H9 (cell line): ENCODE measurements at regions not wholly inside any gene's neighbourhood (a gene's known extent, or its start where the extent isn't known, plus 50 kb on each side); places are given as distances from the start of the nearest gene placed in this dataset.
"Not testable (repeated sequence)": the region's sequence is repeated elsewhere in the genome, so short reads cannot be mapped to it uniquely, and the experiment has no call there.

Experiments
- DNase-seq: peaks from one replicate; pipeline ENCODE4 v3.0.0-alpha.2; 2017
- H2AFZ ChIP-seq: one replicate; pipeline ENCODE4 v1.6.1; 2013; ENCODE audit warnings: mild to moderate bottlenecking, low read length, control low read depth, moderate library complexity
- H2AK5ac ChIP-seq: 2 replicates; pipeline ENCODE4 v1.6.1; 2013; ENCODE audit warnings: low read length, control low read depth, mixed read lengths; ENCODE audit not compliant: insufficient read length
- H2BK120ac ChIP-seq: one replicate; pipeline ENCODE4 v1.6.1; 2013; ENCODE audit warnings: low read depth, mild to moderate bottlenecking, low read length, control low read depth, inconsistent platforms; ENCODE audit not compliant: poor library complexity, severe bottlenecking
- H2BK12ac ChIP-seq: 2 replicates; pipeline ENCODE4 v1.6.1; 2013; ENCODE audit warnings: low read length, control low read depth, mixed read lengths, low read depth; ENCODE audit not compliant: insufficient read length
- H2BK15ac ChIP-seq: 2 replicates; pipeline ENCODE4 v1.6.1; 2013; ENCODE audit warnings: low read depth, low read length, control low read depth
- H2BK20ac ChIP-seq: one replicate; pipeline ENCODE4 v1.6.1; 2013; ENCODE audit warnings: low read depth, mild to moderate bottlenecking, low read length, control low read depth, inconsistent platforms; ENCODE audit not compliant: poor library complexity, severe bottlenecking
- H2BK5ac ChIP-seq: 2 replicates; pipeline ENCODE4 v1.6.1; 2013; ENCODE audit warnings: low read length, control low read depth, mixed read lengths; ENCODE audit not compliant: insufficient read length
- H3K14ac ChIP-seq: 2 replicates; pipeline ENCODE4 v1.6.1; 2013; ENCODE audit warnings: low read length, control low read depth; ENCODE audit not compliant: insufficient read depth
- H3K18ac ChIP-seq: 2 replicates; pipeline ENCODE4 v1.6.1; 2013; ENCODE audit warnings: low read depth, mild to moderate bottlenecking, mixed read lengths, low read length, control low read depth; ENCODE audit not compliant: insufficient read length
- H3K23ac ChIP-seq: 2 replicates; pipeline ENCODE4 v1.6.1; 2013; ENCODE audit warnings: low read length, control low read depth, mixed read lengths, low read depth; ENCODE audit not compliant: insufficient read length
- H3K23me2 ChIP-seq: 2 replicates; pipeline ENCODE4 v1.6.1; 2013; ENCODE audit warnings: low read depth, mild to moderate bottlenecking, mixed read lengths, low read length, control low read depth; ENCODE audit not compliant: insufficient read length, poor library complexity, severe bottlenecking
- H3K27ac ChIP-seq: 2 replicates; pipeline ENCODE4 v1.5.1; 2013; ENCODE audit warnings: low read length, control low read depth, mixed read lengths, low read depth; ENCODE audit not compliant: insufficient read length
- H3K27me3 ChIP-seq: 2 replicates; pipeline ENCODE4 v1.6.1; 2013; ENCODE audit warnings: low read length, control low read depth, inconsistent platforms; ENCODE audit not compliant: insufficient read depth
- H3K4ac ChIP-seq: 2 replicates; pipeline ENCODE4 v1.6.1; 2013; ENCODE audit warnings: low read depth, mild to moderate bottlenecking, control low read depth, inconsistent platforms, low read length, moderate library complexity
- H3K4me1 ChIP-seq: 2 replicates; pipeline ENCODE4 v1.6.1; 2013; ENCODE audit warnings: low read length, control low read depth, inconsistent platforms; ENCODE audit not compliant: insufficient read depth
- H3K4me2 ChIP-seq: 2 replicates; pipeline ENCODE4 v1.6.1; 2013; ENCODE audit warnings: low read length, control low read depth, mixed read lengths; ENCODE audit not compliant: insufficient read length, insufficient read depth
- H3K56ac ChIP-seq: 2 replicates; pipeline ENCODE4 v1.6.1; 2013; ENCODE audit warnings: low read depth, mild to moderate bottlenecking, mixed read lengths, low read length, control low read depth; ENCODE audit not compliant: insufficient read length
- H3K79me1 ChIP-seq: 2 replicates; pipeline ENCODE4 v1.6.1; 2013; ENCODE audit warnings: low read depth, mild to moderate bottlenecking, moderate library complexity, low read length, control low read depth, inconsistent platforms; ENCODE audit not compliant: insufficient read depth, poor library complexity, severe bottlenecking
- H3K79me2 ChIP-seq: 2 replicates; pipeline ENCODE4 v1.6.1; 2013; ENCODE audit warnings: low read length, control low read depth, inconsistent platforms; ENCODE audit not compliant: insufficient read depth
- H3K9ac ChIP-seq: 2 replicates; pipeline ENCODE4 v1.6.1; 2013; ENCODE audit warnings: low read length, control low read depth, mixed read lengths; ENCODE audit not compliant: insufficient read length; ENCODE audit errors: extremely low read depth
- H3K9me3 ChIP-seq: one replicate; pipeline ENCODE4 v1.6.1; 2013; ENCODE audit warnings: low read depth, low read length, inconsistent platforms; ENCODE audit not compliant: control insufficient read depth
- H3T11ph ChIP-seq: one replicate; pipeline ENCODE4 v1.6.1; 2013; ENCODE audit warnings: mild to moderate bottlenecking, low read length, control low read depth, inconsistent platforms
- H4K20me1 ChIP-seq: one replicate; pipeline ENCODE4 v1.6.1; 2013; ENCODE audit not compliant: control insufficient read depth, insufficient read length, insufficient read depth
- H4K5ac ChIP-seq: 2 replicates; pipeline ENCODE4 v1.6.1; 2013; ENCODE audit warnings: low read depth, mild to moderate bottlenecking, mixed read lengths, low read length, control low read depth; ENCODE audit not compliant: insufficient read length
- H4K8ac ChIP-seq: replicated peaks from 2 replicates; pipeline ENCODE4 v1.6.1; 2013; ENCODE audit warnings: low read length, control low read depth, mixed read lengths, low read depth; ENCODE audit not compliant: insufficient read length
- H4K91ac ChIP-seq: 2 replicates; pipeline ENCODE4 v1.6.1; 2013; ENCODE audit warnings: low read depth, mild to moderate bottlenecking, moderate library complexity, mixed read lengths, low read length, control low read depth; ENCODE audit not compliant: insufficient read length
- H3K27ac Mint-ChIP-seq, 3 experiments: 2 replicates in 2 of 3; 3 replicates in 1 of 3; pipeline ENCODE4 v1.8.0; 2020 to 2021; ENCODE audit warnings: mixed read lengths in 3 of 3, mild to moderate bottlenecking in 1 of 3, moderate library complexity in 1 of 3
- H3K27me3 Mint-ChIP-seq: 2 replicates; pipeline ENCODE4 v1.8.0; 2021; ENCODE audit warnings: low read depth, mild to moderate bottlenecking, moderate library complexity, mixed read lengths
- H3K36me3 Mint-ChIP-seq, 3 experiments: 2 replicates in 2 of 3; 3 replicates in 1 of 3; pipeline ENCODE4 v1.8.0; 2020 to 2021; ENCODE audit warnings: low read depth in 3 of 3, mixed read lengths in 3 of 3; ENCODE audit not compliant: insufficient read depth in 1 of 3
- H3K4me1 Mint-ChIP-seq, 2 experiments: 2 replicates each; pipeline ENCODE4 v1.8.0; 2020; ENCODE audit warnings: mixed read lengths in 2 of 2
- H3K4me3 Mint-ChIP-seq, 2 experiments: 2 replicates in 1 of 2; 3 replicates in 1 of 2; pipeline ENCODE4 v1.8.0; 2020 to 2021; ENCODE audit warnings: mild to moderate bottlenecking in 2 of 2, mixed read lengths in 2 of 2, moderate library complexity in 1 of 2
- H3K9me3 Mint-ChIP-seq, 2 experiments: 2 replicates in 1 of 2; 3 replicates in 1 of 2; pipeline ENCODE4 v1.8.0; 2020; ENCODE audit warnings: mild to moderate bottlenecking in 2 of 2, mixed read lengths in 2 of 2, moderate library complexity in 1 of 2
- WGBS: extraction: QIAGEN DNeasy Blood & Tissue Kit; methylation state at CpG from one replicate; pipeline ENCODE4 v1.1.7; 2013; ENCODE audit warnings: missing lambda C conversion rate, low lambda C conversion rate, mixed read lengths; ENCODE audit not compliant: insufficient read length; ENCODE audit errors: extremely low coverage; 5-methylcytosine and 5-hydroxymethylcytosine counted together

GRCh38 chr21:9796293-9796692, 725.1 kb upstream of the TPTE start:
- not testable (repeated sequence) for H3K4me1 Mint-ChIP-seq, H4K5ac ChIP-seq, H3K79me2 ChIP-seq, H4K91ac ChIP-seq, H2AK5ac ChIP-seq, DNase-seq, H2BK15ac ChIP-seq, H2BK5ac ChIP-seq, H3K4me2 ChIP-seq, H3K56ac ChIP-seq, H4K8ac ChIP-seq, H2BK20ac ChIP-seq, H3K4me3 Mint-ChIP-seq, H3K23me2 ChIP-seq, H3K27ac ChIP-seq, H4K20me1 ChIP-seq, H3K27me3 Mint-ChIP-seq, H3K4ac ChIP-seq, H3K27ac Mint-ChIP-seq, H2AFZ ChIP-seq, H3T11ph ChIP-seq, H3K14ac ChIP-seq, H2BK120ac ChIP-seq, H3K79me1 ChIP-seq, H3K18ac ChIP-seq, H3K23ac ChIP-seq, H3K27me3 ChIP-seq, H3K9ac ChIP-seq, H2BK12ac ChIP-seq, H3K4me1 ChIP-seq
- H3K9me3 ChIP-seq: peaks cover 52% of the 10 kb centered on the region
- H3K36me3 Mint-ChIP-seq: peaks cover 24 to 42% (median 40%) of the 10 kb centered on the region in 3 experiments; a peak in 6 of 7 replicates
- peaks cover 58 to 59% of the 10 kb centered on the region in 2 experiments for H3K9me3 Mint-ChIP-seq

GRCh38 chr21:9807675-9808074, 713.7 kb upstream of the TPTE start:
- not testable (repeated sequence) for H3K27ac ChIP-seq, H3K36me3 Mint-ChIP-seq, H3K56ac ChIP-seq, H4K8ac ChIP-seq, H3K23ac ChIP-seq, H2AK5ac ChIP-seq, H3K4me1 Mint-ChIP-seq, H4K5ac ChIP-seq, H3K14ac ChIP-seq, H3K4me2 ChIP-seq, H3K27me3 Mint-ChIP-seq, H3K9ac ChIP-seq, H3T11ph ChIP-seq, H3K4me3 Mint-ChIP-seq, H2BK120ac ChIP-seq, H3K9me3 ChIP-seq, H2BK20ac ChIP-seq, DNase-seq, H3K27me3 ChIP-seq, H4K20me1 ChIP-seq, H3K4ac ChIP-seq, H3K4me1 ChIP-seq, H2AFZ ChIP-seq, H3K79me2 ChIP-seq, H2BK5ac ChIP-seq, H3K18ac ChIP-seq, H4K91ac ChIP-seq, H2BK12ac ChIP-seq, H2BK15ac ChIP-seq, H3K27ac Mint-ChIP-seq, H3K79me1 ChIP-seq, H3K23me2 ChIP-seq
- WGBS: no CpG with 5 or more reads among the region's 5 CpGs
- H3K9me3 Mint-ChIP-seq: peaks cover 8 to 14% of the 10 kb centered on the region in 2 experiments; a peak in 4 of 5 replicates
